SKM-1 (cell line): ENCODE measurements at regions not wholly inside any gene's neighbourhood (a gene's known extent, or its start where the extent isn't known, plus 50 kb on each side); places are given as distances from the start of the nearest gene placed in this dataset.
"Not testable (repeated sequence)": the region's sequence is repeated elsewhere in the genome, so short reads cannot be mapped to it uniquely, and the experiment has no call there.

ENCODE experiments used
- DNase-seq: peaks from one replicate; lab custom pipeline; 2025; ENCODE audit not compliant: unreplicated experiment; lab: John Stamatoyannopoulos, UW

DNA sequence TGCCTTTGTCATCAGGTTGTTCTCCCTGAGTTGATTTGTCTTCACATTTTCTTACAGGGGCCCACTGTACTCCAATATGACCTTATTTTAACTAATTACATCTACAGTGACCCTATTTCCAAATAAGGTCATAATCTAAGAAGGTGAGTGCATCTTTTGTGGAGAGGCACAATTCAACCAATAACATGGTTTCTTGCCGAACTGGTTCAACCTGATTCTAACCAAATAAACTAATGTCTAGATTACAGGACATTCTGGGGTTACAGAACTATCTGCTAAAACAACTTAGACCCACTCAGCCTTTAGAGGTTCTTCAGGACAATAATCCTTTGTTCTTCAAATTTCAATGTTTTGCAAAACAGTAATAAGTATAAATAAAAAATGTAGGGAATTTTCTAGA, 496.5 kb upstream of the SOX11 start:
- no peak for DNase-seq

DNA sequence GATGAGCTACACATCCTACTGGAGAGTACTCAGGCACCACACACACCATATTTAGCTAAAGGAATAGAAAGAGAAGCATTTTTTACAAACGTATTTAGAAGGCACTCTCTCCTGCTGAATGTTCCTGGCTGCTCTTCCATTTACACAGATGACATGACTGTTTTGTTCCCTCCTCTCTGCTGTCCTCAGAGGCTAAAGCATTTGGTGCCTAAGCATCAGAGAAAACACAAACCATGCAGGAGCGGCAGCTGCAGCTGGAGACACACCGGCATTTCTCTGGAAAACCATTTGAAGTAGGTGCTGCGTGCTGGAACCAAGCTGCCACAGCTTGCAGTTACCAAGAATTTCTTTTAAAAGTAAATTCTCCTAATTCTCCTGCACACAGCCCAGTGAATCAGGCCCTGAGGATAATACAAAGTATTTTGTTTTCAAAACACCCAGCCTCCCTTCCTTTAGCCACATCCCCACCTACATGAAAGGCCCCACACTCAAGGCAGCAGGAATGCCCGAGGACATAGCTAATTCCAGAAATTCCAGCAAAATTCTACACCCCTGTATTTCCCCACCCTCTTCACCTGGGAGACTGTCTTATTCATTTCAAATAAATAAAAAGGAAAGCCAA, 488.9 kb upstream of the SOX11 start:
- no peak for DNase-seq

DNA sequence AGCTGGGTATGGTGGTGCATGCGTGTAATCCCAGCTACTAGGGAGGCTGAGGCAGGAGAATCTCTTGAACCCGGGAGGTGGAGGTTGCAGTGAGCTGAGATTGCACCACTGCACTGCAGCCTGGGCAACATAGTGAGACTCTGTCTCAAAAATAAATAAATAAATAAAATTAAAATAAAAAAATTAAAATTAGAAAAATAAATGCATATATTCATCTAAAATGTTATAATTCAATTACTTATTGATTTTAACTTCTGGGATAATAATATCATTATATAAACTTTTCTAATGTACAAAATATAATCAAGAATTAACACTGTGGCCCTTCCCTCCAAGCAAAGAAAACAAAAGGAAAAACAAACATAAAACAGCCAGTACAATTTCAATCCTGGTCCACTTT, 485.4 kb upstream of the SOX11 start:
- not testable (repeated sequence) for DNase-seq

DNA sequence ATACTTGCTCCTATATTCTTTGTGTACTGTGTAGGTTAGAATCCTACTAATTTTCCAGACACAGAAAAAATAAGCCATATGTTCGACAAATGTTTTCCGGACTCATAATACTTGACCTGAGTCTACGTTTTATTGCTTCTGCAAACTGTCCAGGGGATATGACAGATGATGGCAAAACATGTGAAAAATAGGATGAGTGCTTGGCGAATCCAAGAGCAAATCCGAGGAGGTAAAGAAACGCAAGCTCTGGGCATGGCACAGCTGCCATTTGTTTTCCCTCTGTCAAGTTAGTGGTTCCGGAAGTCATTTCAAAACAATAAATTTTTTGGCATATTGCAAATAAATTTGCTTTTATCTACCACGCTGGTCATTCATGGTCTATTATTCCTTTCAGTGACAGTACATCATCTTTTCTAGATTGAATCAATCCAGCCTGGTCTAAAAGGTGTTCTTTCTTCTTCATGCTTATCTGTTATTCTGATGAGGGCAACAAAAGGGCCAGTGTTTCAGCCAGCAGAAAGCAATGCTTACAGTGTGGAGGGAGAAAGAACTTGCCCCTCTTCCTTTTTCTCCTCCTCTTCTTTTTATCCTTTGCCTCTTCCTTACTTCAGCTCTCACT, 476.1 kb upstream of the SOX11 start:
- no peak for DNase-seq

DNA sequence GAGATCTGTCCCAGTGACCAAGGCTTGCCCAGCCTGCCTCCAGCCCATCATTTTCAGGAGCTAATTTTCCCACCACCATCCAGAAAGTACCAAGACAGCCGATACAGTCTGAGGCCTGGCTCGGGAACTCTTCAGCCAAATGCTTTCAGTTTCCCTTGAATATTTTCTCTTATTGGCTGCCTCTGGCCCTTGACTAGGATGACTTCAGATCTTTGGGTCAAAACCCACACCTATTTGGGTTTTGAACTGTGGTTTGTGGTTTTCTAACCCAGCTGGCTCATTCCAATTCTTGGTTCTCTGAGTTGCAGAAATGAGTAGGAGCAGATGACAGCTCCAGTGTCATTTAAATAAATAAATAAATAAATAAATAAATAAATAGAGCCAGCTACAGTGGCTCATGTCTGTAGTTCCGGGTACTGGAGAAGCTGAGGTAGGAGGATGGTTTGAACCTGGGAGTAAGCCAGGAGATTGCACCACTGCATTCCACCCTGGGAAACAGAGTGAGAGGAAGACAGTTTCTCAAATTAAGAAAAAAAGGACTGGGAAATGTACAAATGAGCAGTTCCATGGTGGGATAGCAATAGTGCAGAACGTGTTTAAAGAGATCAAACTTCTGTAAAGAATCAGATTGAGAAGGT, 465.0 kb upstream of the SOX11 start:
- DNase-seq = no peak

DNA sequence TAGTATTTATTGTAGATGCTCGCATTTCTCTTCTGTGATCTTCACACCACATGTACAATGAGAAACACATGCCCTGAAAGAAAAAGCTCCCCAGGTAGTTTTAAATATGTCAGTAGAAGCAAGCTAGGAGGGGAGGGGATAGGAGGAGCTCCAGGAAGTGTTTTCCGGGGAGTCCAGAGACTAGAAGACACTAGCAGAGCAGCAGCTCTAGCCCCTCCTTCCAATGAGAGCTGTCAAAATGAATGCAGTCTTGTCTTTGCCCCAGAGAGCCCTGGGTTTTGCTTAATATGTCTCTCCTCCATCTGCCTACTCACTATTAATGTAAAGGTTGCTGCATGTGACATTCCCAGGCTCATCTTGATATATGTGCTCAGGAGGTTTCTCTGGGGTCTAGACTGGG, 462.6 kb upstream of the SOX11 start:
- DNase-seq = no peak

DNA sequence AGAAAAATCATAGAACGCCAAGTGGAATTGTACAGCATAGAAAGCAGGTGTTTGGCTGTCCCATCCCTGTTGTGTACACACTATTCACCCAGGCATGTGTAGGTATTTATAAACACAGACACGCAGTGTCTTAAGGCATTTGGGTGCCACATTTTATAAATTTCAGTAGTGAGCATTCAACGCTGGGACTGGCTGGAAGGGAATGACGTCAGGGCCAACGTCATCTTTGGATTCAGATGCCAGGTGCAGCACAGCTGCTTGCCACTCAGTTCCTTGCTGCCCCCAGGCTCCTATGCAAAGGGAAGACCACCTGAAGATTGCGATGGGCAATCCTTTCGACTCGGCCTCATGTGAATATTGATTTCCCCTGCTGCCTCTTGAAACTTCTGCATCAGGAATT, 461.7 kb upstream of the SOX11 start:
- DNase-seq = no peak

DNA sequence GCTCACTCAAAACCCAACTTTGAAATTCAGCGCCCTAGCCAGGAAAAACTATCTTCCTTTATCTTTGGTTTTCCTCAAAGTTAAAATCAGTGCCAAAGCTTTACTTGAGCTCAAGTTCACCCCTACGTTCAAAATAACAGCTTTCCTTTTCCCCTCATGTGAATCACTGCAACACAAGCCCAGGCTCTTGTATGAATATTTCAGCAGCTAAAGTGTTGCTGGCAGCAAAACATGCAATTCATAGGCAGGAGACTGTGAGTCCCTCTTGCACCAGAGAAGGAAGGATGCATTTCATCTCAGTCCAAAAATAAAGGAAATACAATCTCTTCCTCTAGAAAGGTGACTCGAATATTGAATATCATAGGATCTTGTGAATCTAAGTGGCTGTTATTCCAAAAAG, 461.3 kb upstream of the SOX11 start:
- DNase-seq = no peak

DNA sequence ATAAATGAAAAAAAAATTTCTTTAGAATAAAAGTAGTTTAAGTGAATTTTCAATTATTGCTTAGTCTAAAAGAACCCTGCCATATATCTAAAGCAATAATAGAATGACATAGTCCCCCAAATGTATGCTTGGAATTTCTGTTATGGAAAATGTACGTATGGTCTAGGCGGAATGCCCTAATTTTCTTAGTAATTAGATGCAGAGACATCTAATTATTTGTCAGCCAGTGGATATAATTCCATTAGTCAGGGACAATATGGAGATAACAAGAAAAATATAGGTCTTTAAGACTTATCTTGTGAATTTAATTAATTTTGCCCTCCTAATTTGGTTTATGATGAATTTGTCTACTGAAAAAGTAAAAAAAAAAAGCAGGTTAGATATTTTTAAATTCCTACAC, 460.9 kb upstream of the SOX11 start:
- DNase-seq = no peak

DNA sequence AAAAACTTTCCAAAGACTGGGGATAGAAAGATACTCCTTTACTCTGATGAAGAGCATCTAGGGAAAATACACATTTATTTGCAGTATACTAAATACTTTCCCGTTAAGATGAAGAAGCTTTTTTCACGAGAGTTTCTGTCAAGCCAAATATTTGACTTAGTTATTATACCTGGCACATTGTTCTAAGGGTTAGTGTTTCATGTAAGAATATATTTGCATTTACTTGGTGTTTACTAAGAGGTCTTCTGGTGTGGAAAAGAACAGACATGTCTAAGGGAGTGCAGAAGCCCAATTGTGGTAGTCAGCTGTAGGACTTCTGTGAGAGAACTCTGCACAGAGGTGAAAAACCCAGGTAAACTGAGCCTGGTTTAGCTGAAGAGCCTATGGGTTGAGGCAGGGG, 457.6 kb upstream of the SOX11 start:
- no peak for DNase-seq

DNA sequence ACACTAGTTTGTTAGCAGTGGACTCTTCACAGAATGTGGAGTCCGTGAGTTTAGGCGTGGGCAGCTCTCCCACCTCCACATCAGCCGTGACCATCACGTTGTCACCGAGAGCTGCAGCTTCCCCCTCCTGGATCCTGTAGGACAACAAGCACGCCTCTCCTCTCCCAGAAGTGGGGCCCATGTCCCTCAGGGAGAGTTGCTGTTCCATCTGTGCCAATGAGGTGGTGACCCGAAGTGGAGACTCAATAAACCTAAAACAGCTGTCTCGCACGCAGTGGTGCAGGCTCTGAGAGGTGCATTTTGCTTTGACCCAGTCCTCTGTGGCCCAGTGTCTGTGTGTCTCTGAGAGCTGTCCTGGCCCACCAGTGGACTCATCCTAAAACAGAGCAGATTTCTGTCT, 456.5 kb upstream of the SOX11 start:
- no peak for DNase-seq

DNA sequence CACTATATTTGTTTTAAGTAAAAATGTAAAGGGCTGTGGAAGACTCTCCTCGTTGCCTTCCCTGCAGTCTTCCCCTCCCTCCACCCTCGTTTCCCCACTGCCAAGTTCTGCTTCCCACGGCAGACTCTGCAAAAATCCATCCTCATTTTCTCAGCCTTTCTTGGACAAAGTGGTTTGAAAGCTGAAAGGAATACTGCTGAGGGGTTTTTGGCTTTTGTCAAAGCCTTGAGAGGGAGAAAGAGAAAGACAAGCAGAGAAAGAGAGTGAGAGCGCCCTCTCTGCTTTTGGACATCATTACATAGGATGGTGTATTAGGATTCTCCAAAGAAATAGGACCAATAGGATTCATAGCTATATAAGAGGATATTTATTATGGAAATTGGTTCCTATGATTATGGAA, 455.9 kb upstream of the SOX11 start:
- DNase-seq = no peak

DNA sequence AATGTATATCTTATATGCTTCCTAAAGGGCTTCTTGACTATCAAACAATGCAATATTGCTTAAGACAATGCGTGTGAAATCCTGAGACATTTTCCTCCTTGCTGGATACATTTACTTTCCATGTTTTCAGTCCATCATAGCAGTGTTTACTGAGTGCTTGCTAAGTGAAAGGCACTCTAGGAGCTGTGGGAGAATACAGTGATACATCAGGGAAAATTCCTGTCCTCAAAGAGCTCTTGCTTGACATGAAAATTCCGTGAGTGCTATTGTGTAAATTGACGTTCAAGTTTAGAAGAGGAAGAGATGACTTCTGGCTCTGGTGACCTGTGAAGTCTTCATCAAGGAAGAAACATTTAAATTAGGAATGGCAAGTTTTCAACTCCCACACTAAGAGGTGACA, 449.4 kb upstream of the SOX11 start:
- no peak for DNase-seq

DNA sequence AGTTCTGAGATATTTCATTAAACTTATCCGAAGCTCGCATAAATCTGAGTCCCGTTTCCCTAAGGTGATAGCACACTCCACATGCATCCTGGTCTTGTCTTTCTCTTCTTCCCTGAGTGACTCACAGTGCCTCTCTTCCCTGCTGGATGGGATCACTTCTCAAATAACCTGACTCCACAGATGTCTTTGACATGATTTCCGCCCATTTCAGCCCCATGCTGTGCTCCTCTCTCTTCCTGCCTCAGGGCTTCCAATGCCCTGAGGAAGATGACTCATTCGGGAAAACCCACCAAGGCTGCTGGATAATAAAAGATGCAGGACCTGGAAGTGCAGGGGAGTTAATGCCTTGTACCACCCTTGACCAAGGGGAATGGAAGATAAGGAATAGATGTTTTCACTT, 441.7 kb upstream of the SOX11 start:
- no peak for DNase-seq

DNA sequence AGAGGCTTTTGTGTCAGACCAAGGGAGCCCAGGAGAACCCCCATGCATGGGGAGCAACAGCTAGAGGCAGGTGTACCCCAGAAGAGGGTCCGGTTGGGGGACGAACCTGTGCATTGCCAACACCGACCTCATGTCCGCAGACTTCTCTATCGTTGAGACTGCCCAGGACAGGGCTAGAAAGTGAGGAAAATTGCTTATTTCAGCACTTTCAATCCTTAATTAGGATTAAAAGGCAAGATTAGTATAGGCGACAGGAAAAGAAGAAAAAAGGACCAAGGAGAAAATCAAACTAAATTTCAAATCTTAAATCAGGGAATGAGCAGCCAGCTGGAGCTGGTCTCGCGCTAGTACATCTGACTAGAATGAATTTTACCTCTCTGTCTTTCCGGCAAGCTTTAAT, 438.9 kb upstream of the SOX11 start:
- DNase-seq = no peak

DNA sequence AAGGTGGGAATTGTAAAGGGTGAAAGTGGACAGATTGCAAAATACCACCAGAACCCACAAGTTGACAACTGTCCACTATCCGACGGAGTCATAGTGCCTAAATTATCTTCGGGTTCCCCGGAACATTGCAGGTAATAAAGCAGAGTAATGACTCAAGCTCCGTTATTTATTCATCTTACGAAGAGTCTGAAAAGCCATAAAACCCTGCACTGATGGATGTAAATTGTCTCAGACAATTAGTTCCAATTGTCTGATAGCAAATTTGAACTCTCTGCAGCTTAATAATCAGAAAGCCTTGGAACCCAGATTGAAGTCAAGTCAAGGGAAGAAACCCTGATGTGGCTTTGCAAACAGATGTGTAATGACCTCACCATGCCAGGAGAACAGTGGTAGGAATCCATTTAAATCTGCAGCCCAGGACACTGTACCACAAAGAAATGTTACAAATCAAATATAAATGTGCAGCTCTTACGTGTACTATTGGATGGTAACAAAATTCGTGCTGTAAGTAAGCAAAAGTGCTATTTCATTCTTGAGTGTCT, 437.3 kb upstream of the SOX11 start:
- no peak for DNase-seq

DNA sequence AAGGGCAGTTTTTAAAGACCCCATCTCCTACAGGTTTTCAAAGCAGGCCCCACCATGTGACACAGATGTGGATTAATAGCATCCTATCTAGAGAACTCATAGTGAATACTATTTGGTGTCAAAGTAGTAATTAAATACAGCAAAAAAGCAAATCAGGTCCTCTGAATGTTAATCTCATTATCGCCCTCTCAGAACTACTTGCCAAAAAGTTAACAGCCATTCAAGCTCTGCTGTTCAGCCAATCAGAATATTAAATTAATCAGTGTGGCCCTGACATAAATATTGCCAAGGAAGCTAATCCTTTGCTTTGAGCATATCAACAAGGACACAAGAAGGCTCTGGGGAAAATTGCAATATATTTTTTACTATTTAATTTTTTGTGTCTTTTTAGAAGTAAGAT, 428.9 kb upstream of the SOX11 start:
- DNase-seq = no peak

DNA sequence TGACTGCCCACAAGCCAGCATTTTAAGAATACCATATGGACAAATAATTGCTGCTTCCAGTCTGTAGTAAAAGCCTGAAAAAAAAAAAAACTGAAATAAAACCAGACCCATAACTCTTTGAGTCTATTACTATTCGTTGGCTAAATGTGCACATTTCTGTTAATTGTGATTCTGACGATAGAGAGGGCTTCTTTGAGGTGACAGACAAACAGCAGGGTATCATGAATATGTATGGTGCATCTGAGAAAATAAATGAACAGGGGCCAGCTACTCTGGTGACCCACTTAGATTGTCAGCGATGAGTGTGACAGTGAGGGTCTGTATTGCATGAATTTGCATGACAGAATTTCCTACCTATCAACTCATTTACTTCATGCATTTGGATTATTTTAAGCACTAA, 427.8 kb upstream of the SOX11 start:
- DNase-seq = no peak

DNA sequence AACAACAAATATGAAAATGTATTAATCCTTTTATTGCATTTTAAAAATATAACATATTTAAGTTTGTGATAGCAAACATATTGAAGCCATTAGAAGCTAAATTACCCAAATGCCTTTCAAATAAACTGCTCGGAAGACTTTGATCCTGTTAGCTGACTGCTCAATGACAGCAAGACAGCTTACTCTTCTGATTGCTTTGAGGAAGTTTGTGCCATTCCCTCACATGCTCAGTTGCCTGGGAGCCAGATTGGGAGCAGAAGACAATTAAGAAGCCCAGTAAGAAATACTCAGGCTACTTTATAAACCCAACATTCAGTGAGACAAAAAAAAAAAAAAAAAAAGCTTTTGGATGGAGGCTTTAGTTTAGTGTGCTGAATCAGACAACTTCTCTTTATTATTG, 407.1 kb upstream of the SOX11 start:
- DNase-seq = no peak

DNA sequence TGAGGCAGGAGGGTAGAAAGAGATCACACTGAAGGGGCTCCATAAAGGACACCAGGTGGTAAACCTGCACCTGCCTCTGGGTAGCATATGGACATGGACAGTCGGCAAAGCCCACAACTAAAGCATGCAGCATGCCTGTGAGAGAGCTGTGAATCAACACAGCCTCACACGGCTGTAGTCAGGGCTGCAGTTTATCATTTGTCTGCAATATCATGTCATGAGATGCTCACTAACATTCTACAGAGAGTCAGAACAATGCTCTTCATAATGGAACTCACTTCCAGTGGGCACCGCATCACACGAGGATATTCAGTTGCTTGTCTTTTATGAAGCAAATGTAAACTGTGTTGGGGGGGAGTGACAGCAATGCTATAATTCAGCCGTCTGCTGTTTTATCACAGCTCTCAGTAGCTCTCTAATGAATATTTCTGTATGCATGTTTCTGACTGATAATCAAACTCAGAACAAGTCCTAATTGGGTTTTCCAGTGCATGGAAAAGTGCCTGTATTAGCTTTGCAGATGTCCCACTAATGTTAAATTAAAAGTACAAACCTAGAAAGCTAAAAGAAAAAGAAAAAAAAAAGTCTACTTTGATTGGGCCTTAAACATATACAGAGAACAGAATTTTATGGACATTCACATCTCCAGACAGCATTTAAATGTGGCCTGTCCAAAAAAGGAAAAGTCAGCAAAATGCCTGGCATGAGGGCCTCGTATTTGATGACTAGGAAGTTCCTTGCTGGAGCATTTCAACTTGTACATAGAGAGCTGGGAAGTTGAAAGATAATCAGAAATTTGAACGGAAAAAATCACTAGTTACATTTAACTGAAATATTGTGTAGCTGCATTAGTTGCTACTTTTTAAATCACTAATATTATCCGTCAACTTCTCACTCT, 406.1 kb upstream of the SOX11 start:
- DNase-seq = no peak

DNA sequence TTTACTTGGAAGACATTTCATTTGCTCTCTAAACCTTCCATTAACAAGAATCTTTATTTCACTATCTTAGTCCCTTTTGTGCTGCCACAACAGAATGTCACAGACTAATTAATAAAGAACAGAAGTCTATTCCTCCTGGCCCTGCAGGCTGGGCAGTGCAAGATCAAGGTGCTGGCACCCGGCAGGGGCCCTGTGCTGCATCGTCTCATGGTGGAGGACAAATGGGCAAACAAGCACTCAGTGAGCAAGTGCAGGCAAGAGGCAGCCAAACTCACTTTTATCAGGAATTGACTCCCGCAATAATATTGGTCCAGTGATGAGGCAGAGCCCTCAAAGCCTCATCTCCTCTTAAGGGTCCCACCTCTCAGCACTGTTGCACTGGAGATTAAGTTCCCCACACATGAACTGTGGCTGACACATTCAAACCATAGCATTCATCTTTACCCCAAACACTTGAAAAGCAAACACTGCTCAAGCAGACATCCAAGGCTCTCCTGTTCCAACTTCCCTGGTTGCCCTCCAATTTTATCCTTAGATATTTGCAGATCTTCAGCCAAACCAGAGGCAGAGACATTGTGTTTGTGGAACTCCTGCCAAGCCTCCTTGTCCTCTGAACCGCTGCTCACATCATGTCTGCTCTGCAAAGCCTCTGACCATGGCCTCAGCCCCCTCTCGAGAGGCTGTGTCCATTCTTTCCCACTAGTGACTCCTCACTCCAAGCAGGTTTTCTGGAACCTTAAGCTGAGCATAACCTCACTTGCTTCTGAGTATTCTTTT, 404.4 kb upstream of the SOX11 start:
- no peak for DNase-seq
